Activated CD8-positive, alpha-beta T cell treated with anti-CD3 and anti-CD28 coated beads, Interleukin-2, amount 10 ng/mL, durations not matched to agents 7 days and 5 days (primary cell): ENCODE measurements at regions not wholly inside any gene's neighbourhood (a gene's known extent, or its start where the extent isn't known, plus 50 kb on each side); places are given as distances from the start of the nearest gene placed in this dataset.
A peak's percentile ranks its signal among the peaks of the same experiment; 100 is the strongest.
"Not testable (repeated sequence)": the region's sequence is repeated elsewhere in the genome, so short reads cannot be mapped to it uniquely, and the experiment has no call there.

Source experiments
- ATAC-seq: fragments of 150-1000 bp; cut with Tn5 transposase; one replicate; pipeline ENCODE4 v1.10.0; 2021; ENCODE audit warnings: moderate library complexity
- CTCF ChIA-PET: fragments of 350-600 bp; sonication (Branson Sonifier 250); formaldehyde crosslinking; loops from one replicate; lab custom pipeline; 2021; ENCODE audit warnings: antibody characterized with exemption; lab: Charles Lee
- POLR2A ChIA-PET: fragments of 350-600 bp; sonication (Branson Sonifier 250); formaldehyde crosslinking; loops from one replicate; lab custom pipeline; 2021; ENCODE audit warnings: antibody characterized with exemption; lab: Charles Lee
- DNase-seq: peaks from one replicate; pipeline ENCODE4 v3.0.0-alpha.2; 2020
- H3K27ac Mint-ChIP-seq: one replicate; pipeline ENCODE4 v1.8.0; 2021; ENCODE audit warnings: mild to moderate bottlenecking, mixed read lengths
- H3K27me3 Mint-ChIP-seq: one replicate; pipeline ENCODE4 v1.8.0; 2021; ENCODE audit warnings: low read depth, mixed read lengths
- H3K36me3 Mint-ChIP-seq: one replicate; pipeline ENCODE4 v1.8.0; 2021; ENCODE audit warnings: low read depth, mixed read lengths
- H3K4me1 Mint-ChIP-seq: one replicate; pipeline ENCODE4 v1.8.0; 2021; ENCODE audit warnings: low read depth, mixed read lengths
- H3K4me3 Mint-ChIP-seq: one replicate; pipeline ENCODE4 v1.8.0; 2021; ENCODE audit warnings: mild to moderate bottlenecking, mixed read lengths
- H3K9me3 Mint-ChIP-seq: one replicate; pipeline ENCODE4 v1.8.0; 2022; ENCODE audit warnings: mixed read lengths; ENCODE audit not compliant: insufficient read depth

DNA sequence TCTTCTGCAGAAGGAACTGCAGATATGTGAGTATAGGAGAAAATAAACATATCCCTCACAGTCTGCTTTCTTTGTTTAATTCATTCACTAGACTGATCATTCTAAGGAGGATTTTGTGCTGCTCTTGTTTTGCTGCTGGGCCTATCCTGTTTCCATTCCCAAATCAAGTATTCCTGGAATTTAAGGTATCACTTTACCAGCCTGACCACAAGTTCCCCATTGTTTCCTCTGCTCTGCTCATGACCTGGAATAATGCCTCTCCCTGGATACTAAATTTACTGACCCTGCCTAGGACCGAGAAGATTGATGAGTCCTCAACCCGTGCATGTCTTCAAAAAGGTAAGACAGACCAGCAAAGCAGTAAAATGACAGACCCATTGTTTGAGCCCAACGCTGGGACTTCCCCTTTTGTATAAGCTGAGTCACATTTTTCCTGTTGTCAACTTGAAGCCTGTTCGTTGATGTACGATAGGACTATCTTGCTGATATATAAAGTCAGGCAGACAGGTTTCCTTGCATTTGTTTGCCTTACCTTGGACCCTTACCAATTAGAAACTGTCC, 85.5 kb upstream of the TET2 start:
- peaks cover 7% of the 10 kb centered on the region for H3K9me3 Mint-ChIP-seq

GRCh38 chr4:105061731-105062130, 84.9 kb upstream of the TET2 start:
- ChIA-PET POLR2A (interaction anchor here (0.8 to 1.2 kb wide), 2 partner anchors 86 to 412 kb away, joined by 3 to 5 read pairs; partner anchors contain the start of gene PPA2), CTCF (no interaction called here)
- Mint-ChIP-seq H3K9me3 (peaks cover 7% of the 10 kb centered on the region), H3K4me1 (peaks cover 31% of the 10 kb centered on the region), H3K27ac (peak overlapping the region; percentile 86), H3K4me3 (peak overlapping the region; percentile 52), H3K27me3 (no peaks in the 10 kb centered on the region), H3K36me3 (no peaks in the 10 kb centered on the region)
- DNase-seq = no peak
- no peak for ATAC-seq

More for the DNA sequence above, 85.5 kb upstream of the TET2 start:
- H3K27me3 Mint-ChIP-seq = no peaks in the 10 kb centered on the region
- peaks cover 31% of the 10 kb centered on the region for H3K4me1 Mint-ChIP-seq
- peak; percentile 59 for DNase-seq
- peak overlapping the region; percentile 52 for H3K4me3 Mint-ChIP-seq
- H3K27ac Mint-ChIP-seq = peak overlapping the region; percentile 86
- ChIA-PET CTCF (no interaction called here), POLR2A (interaction anchor here (0.8 to 1.2 kb wide), 3 partner anchors 86 to 413 kb away, joined by 3 to 5 read pairs (median 5); partner anchors contain the start of gene PPA2)
- peak; percentile 62 for ATAC-seq
- H3K36me3 Mint-ChIP-seq = no peaks in the 10 kb centered on the region

GRCh38 chr4:105066401-105066800, 80.3 kb upstream of the TET2 start:
- DNase-seq = no peak
- Mint-ChIP-seq H3K27me3 (peaks cover 6% of the 10 kb centered on the region), H3K9me3 (peaks cover 7% of the 10 kb centered on the region), H3K36me3 (no peaks in the 10 kb centered on the region), H3K4me3 (no peak overlapping the region), H3K4me1 (peaks cover 6% of the 10 kb centered on the region), H3K27ac (no peak overlapping the region)
- ChIA-PET CTCF (no interaction called here), POLR2A (no interaction called here)
- no peak for ATAC-seq

GRCh38 chr4:105067431-105067830, 79.2 kb upstream of the TET2 start:
- H3K4me1 Mint-ChIP-seq = no peaks in the 10 kb centered on the region

GRCh38 chr4:105067946-105068345, 78.7 kb upstream of the TET2 start:
- no peak for ATAC-seq
- no peak for DNase-seq
- no peak overlapping the region for H3K27ac Mint-ChIP-seq
- peaks cover 6% of the 10 kb centered on the region for H3K27me3 Mint-ChIP-seq
- H3K9me3 Mint-ChIP-seq = peaks cover 4% of the 10 kb centered on the region
- ChIA-PET POLR2A (no interaction called here), CTCF (no interaction called here)
- no peak overlapping the region for H3K4me3 Mint-ChIP-seq
- H3K4me1 Mint-ChIP-seq = no peaks in the 10 kb centered on the region
- no peaks in the 10 kb centered on the region for H3K36me3 Mint-ChIP-seq

More at GRCh38 chr4:105067431-105067830, 79.2 kb upstream of the TET2 start:
- peaks cover 6% of the 10 kb centered on the region for H3K27me3 Mint-ChIP-seq
- H3K4me3 Mint-ChIP-seq = no peak overlapping the region
- CTCF ChIA-PET = no interaction called here
- peaks cover 7% of the 10 kb centered on the region for H3K9me3 Mint-ChIP-seq
- no peak for ATAC-seq
- POLR2A ChIA-PET = no interaction called here
- no peak overlapping the region for H3K27ac Mint-ChIP-seq
- no peaks in the 10 kb centered on the region for H3K36me3 Mint-ChIP-seq
- no peak for DNase-seq

- no peak overlapping the region for H3K4me3 Mint-ChIP-seq
- ChIA-PET POLR2A (no interaction called here), CTCF (no interaction called here)
- DNase-seq (no peak), ATAC-seq (no peak)
- no peaks in the 10 kb centered on the region for H3K4me1 Mint-ChIP-seq
- peaks cover 6% of the 10 kb centered on the region for H3K27me3 Mint-ChIP-seq
- H3K27ac Mint-ChIP-seq = no peak overlapping the region
- H3K9me3 Mint-ChIP-seq = no peaks in the 10 kb centered on the region
- no peaks in the 10 kb centered on the region for H3K36me3 Mint-ChIP-seq
Observed at GRCh38 chr4:105068516-105068915, 78.2 kb upstream of the TET2 start.

GRCh38 chr4:105072095-105072494, 74.6 kb upstream of the TET2 start:
- H3K9me3 Mint-ChIP-seq, H3K27ac Mint-ChIP-seq, CTCF ChIA-PET, H3K4me1 Mint-ChIP-seq, POLR2A ChIA-PET, H3K27me3 Mint-ChIP-seq, H3K4me3 Mint-ChIP-seq, H3K36me3 Mint-ChIP-seq, DNase-seq, ATAC-seq: not testable (repeated sequence)

DNA sequence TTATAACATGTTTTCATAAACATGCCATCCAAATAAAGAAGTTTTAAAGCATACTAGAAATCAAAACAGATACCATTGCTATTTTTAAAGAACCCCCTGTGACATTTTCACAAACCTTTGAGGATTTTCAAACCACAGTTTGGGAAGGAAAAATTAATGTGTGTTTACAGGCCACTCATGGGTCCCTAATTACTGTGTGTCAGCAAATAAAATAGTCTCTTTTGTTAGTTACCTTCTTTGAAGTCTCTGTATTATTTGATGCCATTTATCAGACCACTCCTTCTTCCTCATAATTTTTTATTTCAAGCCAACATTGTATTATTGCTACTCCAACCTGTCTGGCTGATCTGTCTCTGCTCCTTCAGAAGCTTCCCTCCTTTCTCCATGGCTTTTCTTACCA, 72.6 kb upstream of the TET2 start:
- ATAC-seq = no peak
- no peaks in the 10 kb centered on the region for H3K36me3 Mint-ChIP-seq
- DNase-seq = no peak

GRCh38 chr4:105075045-105075444, 71.6 kb upstream of the TET2 start:
- no peaks in the 10 kb centered on the region for H3K36me3 Mint-ChIP-seq
- ATAC-seq (no peak), DNase-seq (no peak)
- no peaks in the 10 kb centered on the region for H3K4me1 Mint-ChIP-seq
- H3K4me3 Mint-ChIP-seq = no peak overlapping the region
- peaks cover 2% of the 10 kb centered on the region for H3K27me3 Mint-ChIP-seq
- H3K27ac Mint-ChIP-seq = no peak overlapping the region
- no peaks in the 10 kb centered on the region for H3K9me3 Mint-ChIP-seq
- ChIA-PET POLR2A (no interaction called here), CTCF (no interaction called here)

More for the DNA sequence above, 72.6 kb upstream of the TET2 start:
- Mint-ChIP-seq H3K9me3 (no peaks in the 10 kb centered on the region), H3K4me1 (no peaks in the 10 kb centered on the region), H3K27me3 (peaks cover 6% of the 10 kb centered on the region), H3K27ac (no peak overlapping the region), H3K4me3 (no peak overlapping the region)
- POLR2A ChIA-PET = no interaction called here
- CTCF ChIA-PET = no interaction called here

DNA sequence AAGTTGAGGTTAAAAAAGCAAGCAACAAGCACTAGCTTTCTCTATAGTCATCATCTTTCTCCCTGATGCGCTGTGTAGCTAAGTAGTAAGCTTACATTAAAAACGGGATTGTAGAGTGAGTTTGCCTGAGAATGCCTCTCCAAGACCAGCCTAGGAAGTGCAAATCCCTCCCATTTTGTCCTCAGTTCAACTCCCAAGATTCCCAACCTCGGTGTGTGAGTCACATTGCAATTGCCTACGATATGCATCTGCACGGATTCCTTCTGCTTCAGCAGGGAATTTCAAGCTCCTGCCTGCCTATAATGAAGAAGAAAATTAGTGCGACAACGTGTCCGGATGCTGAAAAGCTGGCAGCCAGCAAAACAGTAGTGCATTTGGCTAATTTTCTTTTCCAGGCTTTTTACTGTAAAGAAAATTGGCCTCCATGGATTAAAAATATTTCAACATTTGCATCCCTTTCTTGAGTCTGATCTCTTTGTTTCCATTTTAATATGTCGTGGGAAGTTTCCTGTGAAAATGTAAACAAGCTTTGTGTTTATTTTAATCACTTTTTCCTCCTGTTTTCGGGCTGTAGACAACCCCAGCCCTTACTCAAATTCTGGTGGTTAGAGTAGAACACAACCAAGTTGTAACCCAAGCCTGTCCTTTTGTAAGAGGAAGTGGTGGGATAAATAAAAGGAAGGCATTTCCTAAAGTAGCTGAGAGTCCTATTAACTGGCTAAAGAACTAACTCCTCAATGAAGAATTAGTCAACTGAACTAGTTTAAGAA, 58.4 kb upstream of the TET2 start:
- no peak for ATAC-seq
- H3K27me3 Mint-ChIP-seq = no peaks in the 10 kb centered on the region

GRCh38 chr4:105092356-105092755, 54.3 kb upstream of the TET2 start:
- DNase-seq = no peak
- CTCF ChIA-PET = no interaction called here
- ATAC-seq = no peak
- Mint-ChIP-seq H3K27me3 (no peaks in the 10 kb centered on the region), H3K4me3 (no peak overlapping the region), H3K36me3 (no peaks in the 10 kb centered on the region), H3K4me1 (no peaks in the 10 kb centered on the region), H3K9me3 (peaks cover 22% of the 10 kb centered on the region), H3K27ac (no peak overlapping the region)
- POLR2A ChIA-PET = no interaction called here

More for the DNA sequence above, 58.4 kb upstream of the TET2 start:
- ChIA-PET POLR2A (no interaction called here), CTCF (interaction anchor here (0.6 kb wide), 1 partner anchor 173 kb away, joined by 4 read pairs; no protein-coding TSS in a partner anchor)
- H3K4me1 Mint-ChIP-seq = no peaks in the 10 kb centered on the region
- no peaks in the 10 kb centered on the region for H3K36me3 Mint-ChIP-seq
- no peaks in the 10 kb centered on the region for H3K9me3 Mint-ChIP-seq
- DNase-seq = no peak
- H3K27ac Mint-ChIP-seq = no peak overlapping the region
- no peak overlapping the region for H3K4me3 Mint-ChIP-seq

GRCh38 chr4:105092768-105093167, 53.9 kb upstream of the TET2 start:
- ChIA-PET CTCF (no interaction called here), POLR2A (no interaction called here)
- Mint-ChIP-seq H3K27me3 (no peaks in the 10 kb centered on the region), H3K9me3 (peaks cover 22% of the 10 kb centered on the region), H3K4me1 (no peaks in the 10 kb centered on the region), H3K4me3 (no peak overlapping the region), H3K27ac (no peak overlapping the region), H3K36me3 (no peaks in the 10 kb centered on the region)
- ATAC-seq (no peak), DNase-seq (no peak)
